K562 (cell line): ENCODE measurements at regions not wholly inside any gene's neighbourhood (a gene's known extent, or its start where the extent isn't known, plus 50 kb on each side); places are given as distances from the start of the nearest gene placed in this dataset.

Source experiments
- ATAC-seq: fragments of 200-7000 bp; cut with Tn5 transposase; 3 replicates; pipeline ENCODE4 v1.9.1; 2020; ENCODE audit warnings: moderate library complexity
- BruUV-seq: library from RNA; stranded (reverse); fragments of 400-500 nt; replicated peaks from 2 replicates; lab custom pipeline; 2021; lab: Mats Ljungman, UMichigan
- CTCF ChIA-PET: fragments of 300-600 bp; formaldehyde crosslinking; extraction: SDS; loops from one replicate; lab custom pipeline; 2021; ENCODE audit warnings: low intra/inter-chr PET ratio; lab: Yijun Ruan, JAX
- POLR2A ChIA-PET: fragments of 300-600, 350-650 bp; sonication (Branson Sonifier 250); formaldehyde crosslinking; extraction: SDS; loops from one replicate; lab custom pipeline; 2021; ENCODE audit warnings: antibody characterized with exemption, inconsistent platforms; lab: Yijun Ruan, JAX
- DNase-seq, 4 experiments: peaks; one replicate each; pipeline versions ENCODE4 v3.0.0 to v3.0.0-alpha.2; 2011 to 2018; ENCODE audit warnings: low spot score in 3 of 4, mixed read lengths in 3 of 4; ENCODE audit errors: extremely low read depth in 1 of 4
- FAIRE-seq: peaks from 2 replicates; lab custom pipeline; 2011; peaks lifted over from hg19 to GRCh38; lab: Jason Lieb, UNC
- H2AFZ ChIP-seq: 2 replicates; pipeline ENCODE4 v1.6.0; 2011; ENCODE audit warnings: low read depth, low read length, control low read depth, inconsistent platforms
- H3K27ac ChIP-seq: fragments of 200-600 bp; 3 replicates; pipeline ENCODE4 v1.8.0; 2011; ENCODE audit warnings: low read depth, mild to moderate bottlenecking, control low read depth, inconsistent platforms, low read length, moderate library complexity, mixed read lengths; ENCODE audit errors: extremely low read depth
- H3K27me3 ChIP-seq, 2 experiments: fragments of 300-600 bp in 1 of 2; 2 replicates in 1 of 2; 3 replicates in 1 of 2; pipeline versions ENCODE4 v1.6.0 to v1.8.0; 2011; ENCODE audit warnings: inconsistent platforms in 2 of 2, low read length in 2 of 2, mild to moderate bottlenecking in 1 of 2, mixed read lengths in 1 of 2, moderate library complexity in 1 of 2; ENCODE audit not compliant: control insufficient read depth in 2 of 2, insufficient read depth in 2 of 2
- H3K36me3 ChIP-seq: fragments of 300-600 bp; 3 replicates; pipeline ENCODE4 v1.8.0; 2011; ENCODE audit warnings: mild to moderate bottlenecking, low read length, inconsistent platforms; ENCODE audit not compliant: control insufficient read depth, insufficient read depth
- H3K4me1 ChIP-seq, 2 experiments: fragments of 200-600 bp in 1 of 2; replicated peaks in 1 of 2; 2 replicates in 1 of 2; 3 replicates in 1 of 2; pipeline versions ENCODE4 v1.5.1 to v1.8.0; 2011; ENCODE audit warnings: inconsistent platforms in 2 of 2, low read length in 2 of 2, mild to moderate bottlenecking in 1 of 2, mixed read lengths in 1 of 2, moderate library complexity in 1 of 2; ENCODE audit not compliant: control insufficient read depth in 2 of 2, insufficient read depth in 2 of 2
- H3K4me2 ChIP-seq: 2 replicates; pipeline ENCODE4 v1.6.1; 2011; ENCODE audit warnings: low read length, control low read depth, inconsistent platforms, mixed read lengths; ENCODE audit not compliant: insufficient read depth
- H3K4me3 ChIP-seq: fragments of 200-600 bp; sonication (generic), shearing (Covaris generic); 2 replicates; pipeline ENCODE4 v1.5.1; 2016; ENCODE audit warnings: control low read depth, inconsistent platforms
- H3K79me2 ChIP-seq: fragments of 200-600 bp; 3 replicates; pipeline ENCODE4 v1.8.0; 2011; ENCODE audit warnings: low read length, inconsistent platforms; ENCODE audit not compliant: control insufficient read depth, insufficient read depth
- H3K9ac ChIP-seq, 2 experiments: 2 replicates each; pipeline versions ENCODE4 v1.6.0 to v1.6.1; 2011; ENCODE audit warnings: low read depth in 2 of 2, low read length in 2 of 2, control low read depth in 1 of 2, inconsistent platforms in 1 of 2, mild to moderate bottlenecking in 1 of 2, mixed read lengths in 1 of 2; ENCODE audit not compliant: insufficient read depth in 1 of 2
- H3K9me1 ChIP-seq: one replicate; pipeline ENCODE4 v1.6.0; 2011; ENCODE audit warnings: inconsistent platforms, mild to moderate bottlenecking, low read length, moderate library complexity; ENCODE audit not compliant: control insufficient read depth, insufficient read depth
- H3K9me3 ChIP-seq: replicated peaks from 2 replicates; pipeline ENCODE4 v1.5.1; 2011; ENCODE audit warnings: low read depth, low read length, inconsistent platforms; ENCODE audit not compliant: control insufficient read depth, insufficient read depth
- H4K20me1 ChIP-seq: replicated peaks from 2 replicates; pipeline ENCODE4 v1.6.1; 2011; ENCODE audit warnings: low read length, inconsistent platforms, mixed read lengths; ENCODE audit not compliant: control insufficient read depth, insufficient read depth
- CTCF ChIP-seq, 3 experiments: IDR thresholded peaks in 2 of 3; conservative IDR thresholded peaks in 1 of 3; 2 replicates each; pipeline ENCODE4 v1.5.1; 2011 to 2012; ENCODE audit warnings: low read length in 3 of 3, mild to moderate bottlenecking in 3 of 3, control low read depth in 2 of 3, improper control_type of control experiment in 1 of 3, inconsistent platforms in 1 of 3, low read depth in 1 of 3, mixed read lengths in 1 of 3, moderate library complexity in 1 of 3; ENCODE audit not compliant: insufficient read depth in 2 of 3
- GABPA ChIP-seq: fragments of 200-800 bp; sonication (Bioruptor generic); conservative IDR thresholded peaks from 2 replicates; pipeline ENCODE4 v1.6.1; 2016; ENCODE audit warnings: low read depth, missing genetic modification characterization, missing compliant biosample characterization
- GTF2E2 ChIP-seq: fragments of 200-800 bp; sonication (Bioruptor generic); IDR thresholded peaks from 2 replicates; pipeline ENCODE4 v1.6.1; 2016; ENCODE audit warnings: missing genetic modification characterization, missing compliant biosample characterization
- HNRNPL ChIP-seq: fragments of 200-400 bp; formaldehyde crosslinking; IDR thresholded peaks from 2 replicates; pipeline ENCODE4 v1.6.1; 2017; ENCODE audit warnings: low read depth, mild to moderate bottlenecking, low read length
- MYBL2 ChIP-seq, 2 experiments: fragments of 450-650 bp in 1 of 2; sonication (generic) in 1 of 2; formaldehyde crosslinking in 1 of 2; IDR thresholded peaks; 2 replicates each; pipeline versions ENCODE4 v1.6.1 to v1.8.1; 2017 to 2022; ENCODE audit warnings: borderline replicate concordance in 1 of 2, inconsistent platforms in 1 of 2, low read depth in 1 of 2, mild to moderate bottlenecking in 1 of 2, missing genetic modification reagents in 1 of 2, moderate library complexity in 1 of 2
- NEUROD1 ChIP-seq: fragments of 150-350 bp; IDR thresholded peaks from 2 replicates; pipeline ENCODE4 v1.6.1; 2014; ENCODE audit warnings: borderline replicate concordance, low read length, low read depth; ENCODE audit not compliant: partially characterized antibody
- NFE2L1 ChIP-seq: fragments of 450-650 bp; IDR thresholded peaks from 2 replicates; pipeline ENCODE4 v1.6.1; 2016; ENCODE audit warnings: missing genetic modification characterization, low read depth, mild to moderate bottlenecking, missing compliant biosample characterization, moderate library complexity, borderline replicate concordance
- NFIX ChIP-seq: fragments of 250-450 bp; sonication (Bioruptor Pico); IDR thresholded peaks from 2 replicates; pipeline ENCODE4 v1.4.0; 2020; ENCODE audit warnings: low read depth, mild to moderate bottlenecking, moderate library complexity
- NFYB ChIP-seq: IDR thresholded peaks from 2 replicates; pipeline ENCODE4 v1.6.1; 2011; ENCODE audit warnings: mild to moderate bottlenecking, moderate library complexity; ENCODE audit not compliant: insufficient read length; ENCODE audit errors: extremely low read depth
- RHOXF2B ChIP-seq: fragments of 250-450 bp; sonication (Bioruptor Pico); conservative IDR thresholded peaks from 2 replicates; pipeline ENCODE4 v1.5.1; 2021
- ZBTB1 ChIP-seq: sonication (generic); formaldehyde crosslinking; IDR thresholded peaks from 2 replicates; pipeline ENCODE4 v1.8.1; 2023; ENCODE audit warnings: missing genetic modification reagents, low read depth, mild to moderate bottlenecking, borderline replicate concordance
- ZNF518B ChIP-seq: fragments of 250-450 bp; sonication (Bioruptor Pico); IDR thresholded peaks from 2 replicates; pipeline ENCODE4 v1.5.0; 2021; ENCODE audit warnings: mild to moderate bottlenecking, moderate library complexity
- WGBS: fragments of 100-300 bp; shearing (Covaris generic); methylation state at CpG from one replicate; pipeline ENCODE4 v1.1.6; 2016; ENCODE audit warnings: low coverage, mixed read lengths; ENCODE audit not compliant: insufficient coverage; ENCODE audit errors: missing lambda C conversion rate; 5-methylcytosine and 5-hydroxymethylcytosine counted together
- in situ Hi-C: fragments of 300-500 bp; cut with MboI; formaldehyde crosslinking; loops from 4 replicates; pipeline ENCODE4 v1.15.0; 2018; ENCODE audit warnings: inconsistent platforms, mixed read lengths
- intact Hi-C: fragments of 100-400 bp; cut with micrococcal nuclease; formaldehyde crosslinking; loops from 2 replicates; pipeline ENCODE4 v1.14.2; 2022
- TF ChIP-seq, protein P1 (sequence below): fragments of 450-650 bp; IDR thresholded peaks from one replicate; pipeline ENCODE4 v1.6.1; 2018; ENCODE audit warnings: mild to moderate bottlenecking, moderate library complexity; ENCODE audit not compliant: partially characterized antibody
- TF ChIP-seq, protein P2 (sequence below): fragments of 450-650 bp; conservative IDR thresholded peaks from 2 replicates; pipeline ENCODE4 v1.6.1; 2016; ENCODE audit warnings: missing genetic modification characterization, low read depth, mild to moderate bottlenecking, missing compliant biosample characterization, moderate library complexity

- H3K79me2 ChIP-seq: no peaks in the 10 kb centered on the region
- FAIRE-seq (no peak), ATAC-seq (no peak), DNase-seq (no peak)
- H3K9me1 ChIP-seq: no peaks in the 10 kb centered on the region
- no peaks in the 10 kb centered on the region for H3K27me3 ChIP-seq
- H4K20me1 ChIP-seq: no peaks in the 10 kb centered on the region
- H3K36me3 ChIP-seq: no peaks in the 10 kb centered on the region
- H3K4me3 ChIP-seq: no peak overlapping the region
- in situ Hi-C loops: loop anchor here (5.0 to 10.0 kb wide), 2 partner anchors 66 to 178 kb away; no protein-coding TSS in a partner anchor
- peaks cover 23 to 30% of the 10 kb centered on the region in 2 experiments for H3K4me1 ChIP-seq
- no TSS peak for BruUV-seq
- H3K9me3 ChIP-seq: 0 out of 2 replicates have a peak, but pooled peaks cover 1% of the 10 kb centered on the region
- H3K27ac ChIP-seq: no peak overlapping the region
- H3K4me2 ChIP-seq: no peak overlapping the region
- POLR2A ChIA-PET: no interaction called here
- no peak overlapping the region for H2AFZ ChIP-seq
- H3K9ac ChIP-seq: no peak overlapping the region
- intact Hi-C loops: loop anchor here (5.0 kb wide), 1 partner anchor 236 kb away; the partner anchor contains the start of gene RTL1
- CTCF ChIA-PET: no interaction called here
- 40% methylated on average over 1 of the region's 3 CpGs for WGBS
- TF ChIP-seq, protein P1, sequence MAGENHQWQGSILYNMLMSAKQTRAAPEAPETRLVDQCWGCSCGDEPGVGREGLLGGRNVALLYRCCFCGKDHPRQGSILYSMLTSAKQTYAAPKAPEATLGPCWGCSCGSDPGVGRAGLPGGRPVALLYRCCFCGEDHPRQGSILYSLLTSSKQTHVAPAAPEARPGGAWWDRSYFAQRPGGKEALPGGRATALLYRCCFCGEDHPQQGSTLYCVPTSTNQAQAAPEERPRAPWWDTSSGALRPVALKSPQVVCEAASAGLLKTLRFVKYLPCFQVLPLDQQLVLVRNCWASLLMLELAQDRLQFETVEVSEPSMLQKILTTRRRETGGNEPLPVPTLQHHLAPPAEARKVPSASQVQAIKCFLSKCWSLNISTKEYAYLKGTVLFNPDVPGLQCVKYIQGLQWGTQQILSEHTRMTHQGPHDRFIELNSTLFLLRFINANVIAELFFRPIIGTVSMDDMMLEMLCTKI: no peak
- no peak for TF ChIP-seq NFYB
- TF ChIP-seq MYBL2 (IDR thresholded peaks at IDR 0.05; ENCODE audit: low read depth): no peak
- TF ChIP-seq MYBL2 (CRISPR knock-in tag; IDR thresholded peaks at IDR 0.05; ENCODE audit: borderline replicate concordance): no peak
- no peak for TF ChIP-seq NEUROD1
- TF ChIP-seq CTCF (IDR thresholded peaks at IDR 0.05 in 2 of 3, conservative IDR thresholded peaks at IDR 0.05 in 1 of 3; ENCODE audit: insufficient read depth in 2 of 3, low read depth in 1 of 3, low read length in 3 of 3): no peak
- TF ChIP-seq ZNF518B (CRISPR knock-in tag): no peak
- TF ChIP-seq ZBTB1: no peak
- TF ChIP-seq HNRNPL: no peak
- no peak for TF ChIP-seq NFE2L1 (tag)
- TF ChIP-seq GTF2E2 (tag): no peak
- TF ChIP-seq, protein P2, sequence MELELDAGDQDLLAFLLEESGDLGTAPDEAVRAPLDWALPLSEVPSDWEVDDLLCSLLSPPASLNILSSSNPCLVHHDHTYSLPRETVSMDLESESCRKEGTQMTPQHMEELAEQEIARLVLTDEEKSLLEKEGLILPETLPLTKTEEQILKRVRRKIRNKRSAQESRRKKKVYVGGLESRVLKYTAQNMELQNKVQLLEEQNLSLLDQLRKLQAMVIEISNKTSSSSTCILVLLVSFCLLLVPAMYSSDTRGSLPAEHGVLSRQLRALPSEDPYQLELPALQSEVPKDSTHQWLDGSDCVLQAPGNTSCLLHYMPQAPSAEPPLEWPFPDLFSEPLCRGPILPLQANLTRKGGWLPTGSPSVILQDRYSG (tag): no peak
- TF ChIP-seq NFIX (CRISPR knock-in tag): no peak
- no peak for TF ChIP-seq GABPA
- no peak for TF ChIP-seq RHOXF2B (CRISPR knock-in tag)
Observed at GRCh38 chr14:100666403-100666802, 60.3 kb upstream of the DLK1 start.
